ENCODE measurements at regions not wholly inside any gene's neighbourhood (a gene's known extent, or its start where the extent isn't known, plus 50 kb on each side); places are given as distances from the start of the nearest gene placed in this dataset.
"Not testable (repeated sequence)": the region's sequence is repeated elsewhere in the genome, so short reads cannot be mapped to it uniquely, and the experiment has no call there.

DNA sequence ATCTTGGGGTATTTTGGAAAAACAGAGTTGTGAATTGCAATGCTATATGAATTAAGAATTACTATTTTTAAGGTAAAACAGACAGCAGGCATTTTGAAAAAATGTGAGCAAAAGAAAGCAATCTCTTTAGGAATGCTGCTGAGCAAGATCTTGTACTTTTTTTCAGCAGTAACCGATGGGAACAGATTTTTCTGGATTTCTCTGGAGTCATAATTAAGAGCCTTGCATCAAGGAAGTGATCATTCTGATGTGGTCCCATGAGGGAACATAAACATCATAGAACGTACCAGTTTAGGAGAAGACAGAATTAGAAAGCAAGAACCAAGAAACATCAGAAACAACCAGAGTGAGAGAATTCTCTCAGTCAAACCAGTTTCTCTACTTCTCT, 157.0 kb upstream of the AGR3 start:
- peak; percentile 24 for DNase-seq (ENCODE audit: low read depth)
- no peaks in the 10 kb centered on the region for H3K27me3 ChIP-seq (replicated peaks; ENCODE audit: control insufficient read depth, insufficient read depth, low read length)
- no peak overlapping the region for H3K4me3 ChIP-seq (ENCODE audit: low read length)
- H3K4me1 ChIP-seq (ENCODE audit: control insufficient read depth, insufficient read depth, low read length), result peaks cover 30% of the 10 kb centered on the region
- H3K36me3 ChIP-seq (ENCODE audit: control insufficient read depth, insufficient read depth, low read length, severe bottlenecking), result no peaks in the 10 kb centered on the region
- H3K9ac ChIP-seq (ENCODE audit: low read length), result no peak overlapping the region
- H3K9me3 ChIP-seq (ENCODE audit: control insufficient read depth, low read length), result no peaks in the 10 kb centered on the region

DNA sequence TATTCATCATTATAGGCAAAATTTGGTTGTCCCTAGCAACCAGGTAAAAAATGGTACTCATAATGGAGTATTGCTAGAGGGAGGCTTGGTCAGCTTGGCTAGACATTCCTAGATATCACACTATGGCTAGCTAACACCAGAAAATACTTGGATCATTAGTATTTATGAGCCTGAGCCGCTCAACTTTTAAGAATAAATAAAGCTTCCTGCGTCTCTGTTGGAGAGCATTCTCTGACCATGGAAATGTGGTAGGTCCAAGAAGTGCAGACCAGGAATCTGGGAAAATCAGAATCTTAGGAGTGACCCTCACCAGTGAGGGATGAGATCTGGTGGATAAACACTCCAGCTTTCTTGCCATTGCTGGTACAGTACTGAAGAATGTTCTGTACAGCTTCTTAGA, 157.6 kb upstream of the AGR3 start:
- Histone ChIP-seq H3K4me1 (ENCODE audit: control insufficient read depth, insufficient read depth, low read length) (peaks cover 30% of the 10 kb centered on the region), H3K9me3 (ENCODE audit: control insufficient read depth, low read length) (no peaks in the 10 kb centered on the region), H3K36me3 (ENCODE audit: control insufficient read depth, insufficient read depth, low read length, severe bottlenecking) (no peaks in the 10 kb centered on the region), H3K27me3 (replicated peaks; ENCODE audit: control insufficient read depth, insufficient read depth, low read length) (no peaks in the 10 kb centered on the region), H3K4me3 (ENCODE audit: low read length) (no peak overlapping the region), H3K9ac (ENCODE audit: low read length) (no peak overlapping the region)
- DNase-seq (ENCODE audit: low read depth), result no peak

GRCh38 chr7:17040716-17041115, 158.9 kb upstream of the AGR3 start:
- Histone ChIP-seq H3K9me3 (ENCODE audit: control insufficient read depth, low read length) (no peaks in the 10 kb centered on the region), H3K36me3 (ENCODE audit: control insufficient read depth, insufficient read depth, low read length, severe bottlenecking) (no peaks in the 10 kb centered on the region), H3K27me3 (replicated peaks; ENCODE audit: control insufficient read depth, insufficient read depth, low read length) (no peaks in the 10 kb centered on the region), H3K9ac (ENCODE audit: low read length) (peak overlapping the region; percentile 53), H3K4me3 (ENCODE audit: low read length) (peak overlapping the region; percentile 47), H3K4me1 (ENCODE audit: control insufficient read depth, insufficient read depth, low read length) (peaks cover 30% of the 10 kb centered on the region)
- peak; percentile 22 for DNase-seq (ENCODE audit: low read depth)

DNA sequence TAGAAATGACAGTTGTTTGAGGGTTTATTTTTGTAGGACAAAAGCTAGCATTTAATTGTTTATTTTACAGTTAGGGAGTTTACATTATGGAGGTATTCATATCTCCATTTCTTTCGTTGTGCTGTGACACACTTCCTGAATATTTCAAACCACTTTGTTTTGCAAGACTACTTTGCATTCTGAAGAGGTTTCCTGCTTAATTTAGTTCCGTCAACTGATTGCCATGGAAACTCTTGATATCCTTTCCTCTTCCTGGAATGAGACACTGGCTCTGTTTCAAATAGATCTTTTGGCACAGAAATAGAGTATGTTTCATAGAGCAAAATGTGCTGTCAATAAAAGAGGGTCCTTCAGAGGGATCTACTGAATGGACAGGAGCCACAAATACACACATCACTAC, 159.5 kb upstream of the AGR3 start:
- Histone ChIP-seq H3K4me3 (ENCODE audit: low read length) (peak overlapping the region; percentile 47), H3K27me3 (replicated peaks; ENCODE audit: control insufficient read depth, insufficient read depth, low read length) (no peaks in the 10 kb centered on the region), H3K36me3 (ENCODE audit: control insufficient read depth, insufficient read depth, low read length, severe bottlenecking) (no peaks in the 10 kb centered on the region), H3K9me3 (ENCODE audit: control insufficient read depth, low read length) (no peaks in the 10 kb centered on the region), H3K4me1 (ENCODE audit: control insufficient read depth, insufficient read depth, low read length) (peaks cover 34% of the 10 kb centered on the region), H3K9ac (ENCODE audit: low read length) (peak overlapping the region; percentile 53)
- peak; percentile 92 for DNase-seq (ENCODE audit: low read depth)

DNA sequence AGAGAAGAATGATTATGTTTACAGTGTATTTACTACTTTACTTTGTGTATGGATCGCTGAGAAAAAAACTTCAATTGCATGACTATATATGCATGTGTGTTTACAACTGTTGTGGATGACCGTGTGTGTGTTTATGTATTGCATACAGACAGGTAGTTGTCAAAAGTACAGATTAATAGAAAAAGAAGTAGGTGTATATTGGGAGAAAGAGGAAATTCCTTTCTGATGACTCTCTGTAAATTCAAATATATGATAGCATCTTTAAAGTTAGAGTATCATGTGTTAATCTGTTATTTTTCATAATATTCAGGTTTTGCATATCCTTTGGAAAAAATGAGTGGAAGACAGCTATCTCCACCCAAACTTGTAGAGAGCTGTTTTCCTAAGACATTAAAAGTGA, 160.4 kb upstream of the AGR3 start:
- H3K9ac ChIP-seq (ENCODE audit: low read length), result peak overlapping the region; percentile 16
- H3K9me3 ChIP-seq (ENCODE audit: control insufficient read depth, low read length), result no peaks in the 10 kb centered on the region
- H3K4me1 ChIP-seq (ENCODE audit: control insufficient read depth, insufficient read depth, low read length), result peaks cover 42% of the 10 kb centered on the region
- H3K36me3 ChIP-seq (ENCODE audit: control insufficient read depth, insufficient read depth, low read length, severe bottlenecking), result no peaks in the 10 kb centered on the region
- no peak overlapping the region for H3K4me3 ChIP-seq (ENCODE audit: low read length)
- peak; percentile 31 for DNase-seq (ENCODE audit: low read depth)
- no peaks in the 10 kb centered on the region for H3K27me3 ChIP-seq (replicated peaks; ENCODE audit: control insufficient read depth, insufficient read depth, low read length)

GRCh38 chr7:17043012-17043877, 161.5 kb upstream of the AGR3 start:
- Histone ChIP-seq H3K27me3 (replicated peaks; ENCODE audit: control insufficient read depth, insufficient read depth, low read length) (no peaks in the 10 kb centered on the region), H3K36me3 (ENCODE audit: control insufficient read depth, insufficient read depth, low read length, severe bottlenecking) (no peaks in the 10 kb centered on the region), H3K4me1 (ENCODE audit: control insufficient read depth, insufficient read depth, low read length) (peaks cover 51% of the 10 kb centered on the region), H3K4me3 (ENCODE audit: low read length) (peak overlapping the region; percentile 70), H3K9ac (ENCODE audit: low read length) (peak overlapping the region; percentile 61), H3K9me3 (ENCODE audit: control insufficient read depth, low read length) (no peaks in the 10 kb centered on the region)
- peak; percentile 78 for DNase-seq (ENCODE audit: low read depth)

DNA sequence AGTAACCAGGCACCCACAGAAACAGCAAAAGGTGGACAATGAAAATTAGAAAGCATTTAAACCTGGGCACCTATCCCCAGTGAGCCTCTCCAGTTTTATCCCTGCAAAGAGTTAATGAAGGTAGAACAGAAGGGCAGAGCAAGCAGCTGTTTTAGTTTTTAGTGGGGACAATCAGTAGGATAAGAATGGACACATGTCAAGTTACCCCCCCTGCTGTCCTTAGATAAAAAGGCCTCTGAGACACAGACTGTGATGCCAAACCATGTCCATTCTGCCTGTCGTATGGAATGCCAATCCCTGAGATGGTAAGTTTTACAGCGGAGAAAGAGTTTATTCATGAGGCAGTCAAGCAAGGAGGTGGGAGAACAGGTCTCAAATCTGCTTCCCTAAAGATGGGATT, 162.6 kb upstream of the AGR3 start:
- DNase-seq (ENCODE audit: low read depth), result no peak
- no peak overlapping the region for H3K4me3 ChIP-seq (ENCODE audit: low read length)

DNA sequence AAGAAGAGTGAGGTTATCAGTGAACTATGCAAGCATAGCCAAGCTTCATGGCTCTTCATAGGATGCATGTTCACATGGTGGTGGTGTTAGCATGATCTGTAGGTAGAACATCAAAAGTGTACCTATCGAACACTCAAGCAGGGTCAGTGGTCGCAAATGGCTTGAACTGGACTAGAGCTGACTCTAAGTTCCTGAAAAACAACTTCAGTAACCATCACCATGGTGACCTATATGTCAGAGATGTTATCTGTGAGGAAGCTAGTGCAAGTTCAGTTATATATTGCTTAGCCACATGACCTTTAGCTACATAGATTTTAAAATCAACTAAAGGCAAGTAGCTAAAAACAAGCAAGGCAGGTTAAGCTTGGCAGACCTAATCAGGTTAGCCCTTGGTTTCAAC, 163.1 kb upstream of the AGR3 start:
- DNase-seq (ENCODE audit: low read depth), result no peak

More for the DNA sequence above, 162.6 kb upstream of the AGR3 start:
- Histone ChIP-seq H3K36me3 (ENCODE audit: control insufficient read depth, insufficient read depth, low read length, severe bottlenecking) (no peaks in the 10 kb centered on the region), H3K4me1 (ENCODE audit: control insufficient read depth, insufficient read depth, low read length) (peaks cover 56% of the 10 kb centered on the region), H3K27me3 (replicated peaks; ENCODE audit: control insufficient read depth, insufficient read depth, low read length) (no peaks in the 10 kb centered on the region), H3K9ac (ENCODE audit: low read length) (no peak overlapping the region), H3K9me3 (ENCODE audit: control insufficient read depth, low read length) (no peaks in the 10 kb centered on the region)

GRCh38 chr7:17046259-17046658, 164.5 kb upstream of the AGR3 start:
- Histone ChIP-seq H3K27me3 (replicated peaks; ENCODE audit: control insufficient read depth, insufficient read depth, low read length) (no peaks in the 10 kb centered on the region), H3K36me3 (ENCODE audit: control insufficient read depth, insufficient read depth, low read length, severe bottlenecking) (no peaks in the 10 kb centered on the region), H3K9ac (ENCODE audit: low read length) (peak overlapping the region; percentile 8), H3K9me3 (ENCODE audit: control insufficient read depth, low read length) (no peaks in the 10 kb centered on the region), H3K4me1 (ENCODE audit: control insufficient read depth, insufficient read depth, low read length) (peaks cover 48% of the 10 kb centered on the region), H3K4me3 (ENCODE audit: low read length) (no peak overlapping the region)
- no peak for DNase-seq (ENCODE audit: low read depth)

More for the DNA sequence above, 163.1 kb upstream of the AGR3 start:
- Histone ChIP-seq H3K36me3 (ENCODE audit: control insufficient read depth, insufficient read depth, low read length, severe bottlenecking) (no peaks in the 10 kb centered on the region), H3K4me3 (ENCODE audit: low read length) (no peak overlapping the region), H3K4me1 (ENCODE audit: control insufficient read depth, insufficient read depth, low read length) (peaks cover 56% of the 10 kb centered on the region), H3K9ac (ENCODE audit: low read length) (no peak overlapping the region), H3K27me3 (replicated peaks; ENCODE audit: control insufficient read depth, insufficient read depth, low read length) (no peaks in the 10 kb centered on the region), H3K9me3 (ENCODE audit: control insufficient read depth, low read length) (no peaks in the 10 kb centered on the region)

DNA sequence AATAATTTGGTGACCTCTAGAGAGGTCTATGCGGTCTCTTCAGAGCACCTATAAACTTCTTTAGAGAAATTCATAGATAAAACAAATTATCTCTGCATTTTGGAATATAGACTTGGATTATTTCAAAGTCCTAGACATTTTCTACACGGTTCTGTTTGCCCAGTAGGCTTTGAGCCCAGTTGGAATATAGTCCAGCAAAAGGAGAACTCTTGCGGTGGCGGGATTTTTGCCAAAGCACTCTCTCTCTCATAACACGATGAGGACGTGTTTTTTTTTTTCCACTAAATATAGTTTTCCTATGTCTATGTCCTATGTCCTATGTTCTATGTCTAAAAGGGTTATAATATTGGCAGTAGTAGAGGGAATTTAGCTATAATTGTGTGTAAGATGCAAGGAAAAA, 164.9 kb upstream of the AGR3 start:
- Histone ChIP-seq H3K4me3 (ENCODE audit: low read length) (no peak overlapping the region), H3K9me3 (ENCODE audit: control insufficient read depth, low read length) (no peaks in the 10 kb centered on the region), H3K36me3 (ENCODE audit: control insufficient read depth, insufficient read depth, low read length, severe bottlenecking) (no peaks in the 10 kb centered on the region), H3K27me3 (replicated peaks; ENCODE audit: control insufficient read depth, insufficient read depth, low read length) (no peaks in the 10 kb centered on the region), H3K4me1 (ENCODE audit: control insufficient read depth, insufficient read depth, low read length) (peaks cover 44% of the 10 kb centered on the region), H3K9ac (ENCODE audit: low read length) (peak overlapping the region; percentile 8)
- no peak for DNase-seq (ENCODE audit: low read depth)

DNA sequence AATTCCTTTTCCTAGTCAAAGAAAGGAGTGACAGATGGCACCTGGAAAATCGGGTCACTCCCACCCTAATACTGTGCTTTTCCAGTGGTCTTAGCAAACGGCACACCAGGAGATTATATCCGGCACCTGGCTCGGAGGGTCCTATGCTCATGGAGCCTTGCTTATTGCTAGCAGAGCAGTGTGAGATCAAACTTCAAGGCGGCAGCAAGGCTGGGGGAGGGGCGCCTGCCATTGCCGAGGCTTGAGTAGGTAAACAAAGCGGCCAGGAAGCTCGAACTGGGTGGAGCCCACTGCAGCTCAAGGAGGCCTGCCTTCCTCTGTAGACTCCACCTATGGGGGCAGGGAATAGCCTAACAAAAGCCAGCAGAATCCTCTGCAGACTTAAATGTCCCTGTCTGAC, 171.4 kb upstream of the AGR3 start:
- DNase-seq (ENCODE audit: low read depth); H3K4me1 ChIP-seq (ENCODE audit: control insufficient read depth, insufficient read depth, low read length); H3K27me3 ChIP-seq (replicated peaks; ENCODE audit: control insufficient read depth, insufficient read depth, low read length); H3K9ac ChIP-seq (ENCODE audit: low read length); H3K36me3 ChIP-seq (ENCODE audit: control insufficient read depth, insufficient read depth, low read length, severe bottlenecking); H3K9me3 ChIP-seq (ENCODE audit: control insufficient read depth, low read length); H3K4me3 ChIP-seq (ENCODE audit: low read length): not testable (repeated sequence)

DNA sequence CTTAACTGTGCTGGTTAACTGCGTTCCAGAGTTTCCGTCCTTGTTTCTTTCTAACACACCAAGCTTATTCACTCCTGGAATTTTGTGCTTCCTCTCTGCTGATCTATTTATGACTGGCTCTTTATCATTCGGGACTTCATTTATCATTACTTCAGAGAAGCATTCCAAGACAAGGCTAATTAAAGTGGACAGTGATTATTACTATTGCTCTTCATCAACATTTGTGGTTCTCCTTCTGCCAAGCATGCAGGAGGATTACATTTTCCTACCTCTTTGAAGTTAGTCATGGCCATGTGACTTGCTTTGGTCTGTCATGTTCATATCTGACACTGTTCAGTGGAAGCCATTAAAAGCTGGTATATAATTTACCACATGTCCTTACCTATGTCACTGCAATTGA, 172.4 kb upstream of the AGR3 start:
- H3K36me3 ChIP-seq (ENCODE audit: control insufficient read depth, insufficient read depth, low read length, severe bottlenecking), result no peaks in the 10 kb centered on the region
- no peak for DNase-seq (ENCODE audit: low read depth)
- H3K9me3 ChIP-seq (ENCODE audit: control insufficient read depth, low read length), result no peaks in the 10 kb centered on the region
- no peak overlapping the region for H3K4me3 ChIP-seq (ENCODE audit: low read length)
- no peak overlapping the region for H3K9ac ChIP-seq (ENCODE audit: low read length)
- no peaks in the 10 kb centered on the region for H3K27me3 ChIP-seq (replicated peaks; ENCODE audit: control insufficient read depth, insufficient read depth, low read length)
- no peaks in the 10 kb centered on the region for H3K4me1 ChIP-seq (ENCODE audit: control insufficient read depth, insufficient read depth, low read length)

Data from adipocyte (in vitro differentiated cells).